SK-N-MC (cell line): ENCODE measurements at regions not wholly inside any gene's neighbourhood (a gene's known extent, or its start where the extent isn't known, plus 50 kb on each side); places are given as distances from the start of the nearest gene placed in this dataset.
"Not testable (repeated sequence)": the region's sequence is repeated elsewhere in the genome, so short reads cannot be mapped to it uniquely, and the experiment has no call there.

Experiments used
- DNase-seq: peaks from one replicate; pipeline ENCODE4 v3.0.0-alpha.2; 2011; ENCODE audit warnings: low read depth, low spot score
- H3K27ac ChIP-seq: fragments of 200-600 bp; sonication (generic); 2 replicates; pipeline ENCODE4 v1.5.1; 2016; ENCODE audit warnings: mixed run types
- H3K36me3 ChIP-seq: fragments of 200-600 bp; sonication (generic); 2 replicates; pipeline ENCODE4 v1.6.1; 2017; ENCODE audit warnings: antibody characterized with exemption, low read length, mixed read lengths; ENCODE audit not compliant: insufficient read depth
- H3K4me3 ChIP-seq: fragments of 200-600 bp; sonication (generic); 2 replicates; pipeline ENCODE4 v1.5.1; 2016
- H3K9ac ChIP-seq: fragments of 200-600 bp; sonication (generic); 2 replicates; pipeline ENCODE4 v1.8.0; 2017; ENCODE audit warnings: mixed run types, mixed read lengths; ENCODE audit not compliant: insufficient read length
- H3K9me3 ChIP-seq: fragments of 200-600 bp; sonication (generic); 2 replicates; pipeline ENCODE4 v1.6.1; 2017; ENCODE audit warnings: low read depth, mild to moderate bottlenecking, antibody characterized with exemption, low read length, moderate library complexity, mixed read lengths
- EZH2 ChIP-seq: fragments of 200-600 bp; sonication (generic); IDR thresholded peaks from one replicate; pipeline ENCODE4 v1.6.1; 2017; ENCODE audit warnings: antibody characterized with exemption
- FOXP2 ChIP-seq: optimal IDR thresholded peaks from 2 replicates; pipeline ENCODE3; 2011; ENCODE audit warnings: mild to moderate bottlenecking, moderate library complexity; ENCODE audit not compliant: insufficient read depth; ENCODE audit errors: extremely low read length, control extremely low read depth
- POLR2AphosphoS5 ChIP-seq: IDR thresholded peaks from 2 replicates; pipeline ENCODE4 v1.6.1; 2012; ENCODE audit warnings: mild to moderate bottlenecking, low read depth, low read length, borderline replicate concordance

- not testable (repeated sequence) for DNase-seq, H3K36me3 ChIP-seq, H3K27ac ChIP-seq, H3K9ac ChIP-seq, H3K4me3 ChIP-seq, H3K9me3 ChIP-seq
Observed at GRCh38 chr7:9919-10318, 182.5 kb upstream of the FAM20C start.

GRCh38 chr7:32565-33280, 159.6 kb upstream of the FAM20C start:
- H3K9ac ChIP-seq, H3K27ac ChIP-seq, H3K36me3 ChIP-seq, H3K9me3 ChIP-seq, DNase-seq, H3K4me3 ChIP-seq: not testable (repeated sequence)

GRCh38 chr7:35121-35541, 157.2 kb upstream of the FAM20C start:
- not testable (repeated sequence) for H3K36me3 ChIP-seq, H3K9ac ChIP-seq, H3K27ac ChIP-seq, H3K9me3 ChIP-seq, H3K4me3 ChIP-seq, DNase-seq

- not testable (repeated sequence) for H3K36me3 ChIP-seq, DNase-seq
Observed at GRCh38 chr7:36539-36938, 155.8 kb upstream of the FAM20C start.

GRCh38 chr7:37656-38055, 154.7 kb upstream of the FAM20C start:
- H3K4me3 ChIP-seq, H3K9ac ChIP-seq, H3K36me3 ChIP-seq, H3K27ac ChIP-seq, DNase-seq, H3K9me3 ChIP-seq: not testable (repeated sequence)

More at GRCh38 chr7:36539-36938, 155.8 kb upstream of the FAM20C start:
- not testable (repeated sequence) for H3K4me3 ChIP-seq, H3K27ac ChIP-seq, H3K9ac ChIP-seq, H3K9me3 ChIP-seq

GRCh38 chr7:38444-38843, 153.9 kb upstream of the FAM20C start:
- not testable (repeated sequence) for H3K9me3 ChIP-seq, H3K36me3 ChIP-seq, H3K9ac ChIP-seq, H3K4me3 ChIP-seq, H3K27ac ChIP-seq, DNase-seq

GRCh38 chr7:39984-40740, 152.2 kb upstream of the FAM20C start:
- H3K36me3 ChIP-seq, H3K4me3 ChIP-seq, DNase-seq, H3K9me3 ChIP-seq, H3K27ac ChIP-seq, H3K9ac ChIP-seq: not testable (repeated sequence)

GRCh38 chr7:40799-41750, 151.3 kb upstream of the FAM20C start:
- DNase-seq, result no peak
- no peaks in the 10 kb centered on the region for H3K36me3 ChIP-seq
- H3K27ac ChIP-seq, result no peak overlapping the region
- no peak overlapping the region for H3K4me3 ChIP-seq
- H3K9me3 ChIP-seq, result no peaks in the 10 kb centered on the region
- H3K9ac ChIP-seq, result no peak overlapping the region
- no peak for TF ChIP-seq FOXP2

- TF ChIP-seq FOXP2, result no peak
- no peak for TF ChIP-seq POLR2AphosphoS5
- TF ChIP-seq EZH2, result no peak
- no peak overlapping the region for H3K4me3 ChIP-seq
- no peaks in the 10 kb centered on the region for H3K9me3 ChIP-seq
- no peak overlapping the region for H3K9ac ChIP-seq
- H3K36me3 ChIP-seq, result no peaks in the 10 kb centered on the region
- no peak for DNase-seq
- H3K27ac ChIP-seq, result no peak overlapping the region
Observed at GRCh38 chr7:41917-42565, 150.3 kb upstream of the FAM20C start.
